ENCODE measurements at regions not wholly inside any gene's neighbourhood (a gene's known extent, or its start where the extent isn't known, plus 50 kb on each side); places are given as distances from the start of the nearest gene placed in this dataset.

- no peak for TF ChIP-seq CTCF (IDR thresholded peaks at IDR 0.05; ENCODE audit: insufficient read depth, low read depth, low read length, missing control alignments)
- H3K4me3 ChIP-seq (ENCODE audit: low read length) = no peak overlapping the region
- no peak for DNase-seq (ENCODE audit: low read depth)
Observed at GRCh38 chr12:19074700-19075099, 54.8 kb upstream of the PLEKHA5 start.

DNA sequence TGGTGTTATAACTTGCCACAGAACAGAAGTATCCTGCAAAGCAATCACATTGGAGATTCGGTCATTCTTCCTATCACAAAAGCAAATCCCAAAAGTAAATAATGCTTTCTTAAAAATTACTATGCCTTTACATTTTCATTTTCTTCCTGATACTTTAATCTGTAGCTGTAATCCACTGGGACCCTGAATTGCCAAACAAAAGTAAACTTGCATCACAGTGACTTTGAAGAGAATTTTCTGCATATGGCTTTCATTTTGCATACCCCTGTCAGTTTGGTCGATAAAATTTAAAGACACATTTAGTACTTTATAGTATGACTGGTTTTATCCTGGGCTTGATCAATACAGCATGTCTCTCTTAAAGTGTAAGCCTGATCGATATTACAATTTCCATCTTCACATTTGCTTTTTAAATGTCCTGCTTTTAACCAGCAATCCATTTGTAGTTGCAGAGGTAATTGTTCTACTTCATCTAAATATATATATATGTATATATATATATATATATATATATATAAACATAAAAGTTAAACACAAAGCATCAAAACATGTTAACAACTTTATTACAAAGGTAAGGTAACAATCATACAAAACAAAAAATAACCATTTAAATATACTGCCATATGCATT is 53.7 kb upstream of the PLEKHA5 start:
- no peak overlapping the region for H3K4me3 ChIP-seq (ENCODE audit: low read length)
- DNase-seq (ENCODE audit: low read depth) = no peak
- TF ChIP-seq CTCF (IDR thresholded peaks at IDR 0.05; ENCODE audit: insufficient read depth, low read depth, low read length, missing control alignments) = no peak
